Parathyroid adenoma (tissue), 2 donors: ENCODE measurements at regions not wholly inside any gene's neighbourhood (a gene's known extent, or its start where the extent isn't known, plus 50 kb on each side); places are given as distances from the start of the nearest gene placed in this dataset.

Experiments
- H2AFZ ChIP-seq: fragments of 300-600 bp; sonication (generic); one replicate; pipeline ENCODE4 v1.7.0; 2017; ENCODE audit warnings: antibody characterized with exemption, mild to moderate bottlenecking
- H3K27ac ChIP-seq: fragments of 300-600 bp; sonication (generic); one replicate; pipeline ENCODE4 v1.7.0; 2017
- H3K27me3 ChIP-seq: fragments of 300-600 bp; sonication (generic); one replicate; pipeline ENCODE4 v1.7.0; 2017; ENCODE audit warnings: low read length; ENCODE audit not compliant: control insufficient read depth, insufficient read depth
- H3K36me3 ChIP-seq: fragments of 300-600 bp; sonication (generic); one replicate; pipeline ENCODE4 v1.7.0; 2017; ENCODE audit warnings: low read length; ENCODE audit not compliant: control insufficient read depth, insufficient read depth
- H3K4me1 ChIP-seq: fragments of 300-600 bp; sonication (generic); one replicate; pipeline ENCODE4 v1.7.0; 2017; ENCODE audit warnings: control low read depth
- H3K4me2 ChIP-seq: fragments of 300-600 bp; sonication (generic); one replicate; pipeline ENCODE4 v1.7.0; 2017; ENCODE audit warnings: low read length
- H3K4me3 ChIP-seq: fragments of 300-600 bp; sonication (generic); one replicate; pipeline ENCODE4 v1.7.0; 2017; ENCODE audit warnings: low read depth, low read length
- H3K79me2 ChIP-seq: fragments of 300-600 bp; sonication (generic); one replicate; pipeline ENCODE4 v1.7.0; 2017; ENCODE audit warnings: control low read depth
- H3K9ac ChIP-seq: fragments of 300-600 bp; sonication (generic); one replicate; pipeline ENCODE4 v1.7.0; 2017; ENCODE audit warnings: mild to moderate bottlenecking
- H3K9me3 ChIP-seq: fragments of 300-600 bp; sonication (generic); one replicate; pipeline ENCODE4 v1.7.0; 2017; ENCODE audit warnings: low read length; ENCODE audit not compliant: control insufficient read depth
- TF ChIP-seq, protein P1 (sequence below): fragments of 300-600 bp; sonication (generic); IDR thresholded peaks from one replicate; pipeline ENCODE4 v1.7.0; 2017; ENCODE audit warnings: antibody characterized with exemption, mild to moderate bottlenecking
- donor health status: primary hyperparathyroidism.

DNA sequence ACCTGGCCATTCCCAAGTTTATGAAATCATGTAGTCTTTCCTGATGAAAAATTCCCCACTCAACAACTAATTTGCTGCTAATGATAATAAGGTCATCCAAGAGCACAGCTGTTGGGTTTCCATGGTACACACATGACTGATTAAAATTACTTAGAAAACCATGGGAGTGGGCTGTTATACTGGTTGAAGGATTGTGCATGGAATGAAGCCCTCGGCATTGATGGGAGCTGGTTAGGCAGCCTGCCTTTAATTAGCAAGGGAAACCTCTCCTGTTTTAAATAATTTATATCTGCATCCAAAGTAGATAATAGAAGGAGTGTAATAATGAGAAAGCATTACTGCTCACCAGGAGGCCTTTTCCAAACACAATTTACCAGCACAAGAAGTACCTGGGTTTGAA, 235.1 kb upstream of the CFAP20DC start:
- Histone ChIP-seq H3K4me3 (no peak overlapping the region), H2AFZ (no peak overlapping the region), H3K27me3 (no peaks in the 10 kb centered on the region), H3K4me1 (no peaks in the 10 kb centered on the region), H3K36me3 (no peaks in the 10 kb centered on the region), H3K4me2 (no peak overlapping the region), H3K9ac (no peak overlapping the region), H3K27ac (no peak overlapping the region), H3K9me3 (no peaks in the 10 kb centered on the region), H3K79me2 (no peaks in the 10 kb centered on the region)
- TF ChIP-seq, protein P1, sequence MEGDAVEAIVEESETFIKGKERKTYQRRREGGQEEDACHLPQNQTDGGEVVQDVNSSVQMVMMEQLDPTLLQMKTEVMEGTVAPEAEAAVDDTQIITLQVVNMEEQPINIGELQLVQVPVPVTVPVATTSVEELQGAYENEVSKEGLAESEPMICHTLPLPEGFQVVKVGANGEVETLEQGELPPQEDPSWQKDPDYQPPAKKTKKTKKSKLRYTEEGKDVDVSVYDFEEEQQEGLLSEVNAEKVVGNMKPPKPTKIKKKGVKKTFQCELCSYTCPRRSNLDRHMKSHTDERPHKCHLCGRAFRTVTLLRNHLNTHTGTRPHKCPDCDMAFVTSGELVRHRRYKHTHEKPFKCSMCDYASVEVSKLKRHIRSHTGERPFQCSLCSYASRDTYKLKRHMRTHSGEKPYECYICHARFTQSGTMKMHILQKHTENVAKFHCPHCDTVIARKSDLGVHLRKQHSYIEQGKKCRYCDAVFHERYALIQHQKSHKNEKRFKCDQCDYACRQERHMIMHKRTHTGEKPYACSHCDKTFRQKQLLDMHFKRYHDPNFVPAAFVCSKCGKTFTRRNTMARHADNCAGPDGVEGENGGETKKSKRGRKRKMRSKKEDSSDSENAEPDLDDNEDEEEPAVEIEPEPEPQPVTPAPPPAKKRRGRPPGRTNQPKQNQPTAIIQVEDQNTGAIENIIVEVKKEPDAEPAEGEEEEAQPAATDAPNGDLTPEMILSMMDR = no peak

GRCh38 chr3:59280113-59280512, 230.3 kb upstream of the CFAP20DC start:
- H3K9ac ChIP-seq = no peak overlapping the region
- H3K36me3 ChIP-seq = no peaks in the 10 kb centered on the region
- no peaks in the 10 kb centered on the region for H3K27me3 ChIP-seq
- no peak overlapping the region for H2AFZ ChIP-seq
- H3K79me2 ChIP-seq = no peaks in the 10 kb centered on the region
- no peak overlapping the region for H3K27ac ChIP-seq
- no peaks in the 10 kb centered on the region for H3K4me1 ChIP-seq
- H3K9me3 ChIP-seq = no peaks in the 10 kb centered on the region
- TF ChIP-seq, protein P1 = no peak
- H3K4me2 ChIP-seq = no peak overlapping the region
- H3K4me3 ChIP-seq = no peak overlapping the region

GRCh38 chr3:59277816-59278215, 228.0 kb upstream of the CFAP20DC start:
- no peaks in the 10 kb centered on the region for H3K79me2 ChIP-seq
- no peaks in the 10 kb centered on the region for H3K4me1 ChIP-seq
- H3K4me3 ChIP-seq = no peak overlapping the region
- no peak overlapping the region for H3K4me2 ChIP-seq
- H3K36me3 ChIP-seq = no peaks in the 10 kb centered on the region
- H3K27ac ChIP-seq = no peak overlapping the region
- H2AFZ ChIP-seq = no peak overlapping the region
- no peak overlapping the region for H3K9ac ChIP-seq
- no peaks in the 10 kb centered on the region for H3K27me3 ChIP-seq
- no peaks in the 10 kb centered on the region for H3K9me3 ChIP-seq
- TF ChIP-seq, protein P1 = no peak

DNA sequence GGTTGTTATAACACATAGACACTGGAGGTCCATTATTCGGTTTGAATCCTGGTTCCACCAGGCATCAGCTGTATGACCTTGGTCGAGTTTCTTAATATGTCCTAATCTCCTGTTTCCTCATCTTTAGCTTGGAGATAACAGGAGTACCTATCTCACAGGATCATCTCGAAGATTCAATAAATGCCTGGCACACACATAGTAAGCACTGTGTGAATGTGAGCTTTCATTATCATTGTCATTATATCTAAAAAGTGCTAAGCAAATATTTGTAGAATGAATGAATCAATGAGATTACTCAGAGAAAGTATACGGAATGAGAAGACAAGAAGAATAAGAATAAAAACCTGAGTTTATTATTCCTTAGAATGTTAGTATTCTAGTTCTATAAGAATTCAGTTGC, 227.4 kb upstream of the CFAP20DC start:
- H3K36me3 ChIP-seq = no peaks in the 10 kb centered on the region
- H3K27me3 ChIP-seq = no peaks in the 10 kb centered on the region
- TF ChIP-seq, protein P1 = no peak
- no peak overlapping the region for H3K27ac ChIP-seq
- no peaks in the 10 kb centered on the region for H3K79me2 ChIP-seq
- no peak overlapping the region for H3K9ac ChIP-seq
- H2AFZ ChIP-seq = no peak overlapping the region
- no peaks in the 10 kb centered on the region for H3K9me3 ChIP-seq
- no peak overlapping the region for H3K4me2 ChIP-seq
- no peak overlapping the region for H3K4me3 ChIP-seq
- H3K4me1 ChIP-seq = no peaks in the 10 kb centered on the region

GRCh38 chr3:59273976-59274375, 224.2 kb upstream of the CFAP20DC start:
- Histone ChIP-seq H3K4me3 (no peak overlapping the region), H3K4me2 (no peak overlapping the region), H3K9ac (no peak overlapping the region), H3K9me3 (no peaks in the 10 kb centered on the region), H3K27ac (no peak overlapping the region), H3K79me2 (no peaks in the 10 kb centered on the region), H3K4me1 (no peaks in the 10 kb centered on the region), H3K27me3 (no peaks in the 10 kb centered on the region), H3K36me3 (no peaks in the 10 kb centered on the region), H2AFZ (no peak overlapping the region)
- TF ChIP-seq, protein P1 = no peak
